HCT116 (cell line): ENCODE measurements at regions not wholly inside any gene's neighbourhood (a gene's known extent, or its start where the extent isn't known, plus 50 kb on each side); places are given as distances from the start of the nearest gene placed in this dataset.

Experiments
- POLR2AphosphoS5 ChIP-seq: IDR thresholded peaks from 2 replicates; pipeline ENCODE4 v1.6.1; 2011; ENCODE audit warnings: mild to moderate bottlenecking, low read depth, low read length, moderate library complexity
- TF ChIP-seq, protein P1 (sequence below), 3 experiments: fragments of 200-600 bp in 1 of 3; sonication (generic) in 1 of 3; IDR thresholded peaks in 2 of 3; conservative IDR thresholded peaks in 1 of 3; 2 replicates each; pipeline ENCODE4 v1.5.1; 2012 to 2017; ENCODE audit warnings: low read depth in 2 of 3, low read length in 2 of 3, antibody characterized with exemption in 1 of 3, borderline replicate concordance in 1 of 3, control low read depth in 1 of 3, mild to moderate bottlenecking in 1 of 3, mixed read lengths in 1 of 3, mixed run types in 1 of 3, moderate library complexity in 1 of 3; ENCODE audit not compliant: insufficient read depth in 1 of 3

DNA sequence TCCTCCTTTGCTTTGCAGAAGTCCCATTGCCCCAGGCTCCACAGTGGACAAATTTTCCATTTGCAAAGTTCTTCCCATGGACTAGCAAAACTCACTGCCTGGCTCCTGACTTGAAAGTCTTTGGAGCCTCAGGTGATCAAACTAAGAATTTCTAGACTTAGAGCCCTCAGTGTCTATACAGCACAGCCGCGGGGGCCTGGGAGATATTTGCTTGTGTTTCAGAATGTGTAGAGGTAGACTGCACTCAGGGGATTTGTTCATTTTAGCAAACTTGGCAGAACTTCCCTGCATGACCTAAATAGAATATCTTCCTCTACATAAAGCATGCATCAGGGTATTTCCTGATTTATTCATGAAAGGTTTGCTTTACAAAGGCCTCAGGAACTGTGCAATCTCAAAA is 384.2 kb upstream of the ZNF462 start:
- TF ChIP-seq POLR2AphosphoS5, result no peak
- TF ChIP-seq, protein P1, sequence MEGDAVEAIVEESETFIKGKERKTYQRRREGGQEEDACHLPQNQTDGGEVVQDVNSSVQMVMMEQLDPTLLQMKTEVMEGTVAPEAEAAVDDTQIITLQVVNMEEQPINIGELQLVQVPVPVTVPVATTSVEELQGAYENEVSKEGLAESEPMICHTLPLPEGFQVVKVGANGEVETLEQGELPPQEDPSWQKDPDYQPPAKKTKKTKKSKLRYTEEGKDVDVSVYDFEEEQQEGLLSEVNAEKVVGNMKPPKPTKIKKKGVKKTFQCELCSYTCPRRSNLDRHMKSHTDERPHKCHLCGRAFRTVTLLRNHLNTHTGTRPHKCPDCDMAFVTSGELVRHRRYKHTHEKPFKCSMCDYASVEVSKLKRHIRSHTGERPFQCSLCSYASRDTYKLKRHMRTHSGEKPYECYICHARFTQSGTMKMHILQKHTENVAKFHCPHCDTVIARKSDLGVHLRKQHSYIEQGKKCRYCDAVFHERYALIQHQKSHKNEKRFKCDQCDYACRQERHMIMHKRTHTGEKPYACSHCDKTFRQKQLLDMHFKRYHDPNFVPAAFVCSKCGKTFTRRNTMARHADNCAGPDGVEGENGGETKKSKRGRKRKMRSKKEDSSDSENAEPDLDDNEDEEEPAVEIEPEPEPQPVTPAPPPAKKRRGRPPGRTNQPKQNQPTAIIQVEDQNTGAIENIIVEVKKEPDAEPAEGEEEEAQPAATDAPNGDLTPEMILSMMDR (IDR thresholded peaks at IDR 0.05 in 2 of 3, conservative IDR thresholded peaks at IDR 0.05 in 1 of 3; ENCODE audit: borderline replicate concordance in 1 of 3, insufficient read depth in 1 of 3, low read depth in 2 of 3, low read length in 2 of 3), result no peak
